Liver (tissue), 3 donors: ENCODE measurements at regions not wholly inside any gene's neighbourhood (a gene's known extent, or its start where the extent isn't known, plus 50 kb on each side); places are given as distances from the start of the nearest gene placed in this dataset.

Experiments used
- CTCF ChIP-seq: fragments of 150-350 bp; IDR thresholded peaks from 2 replicates; pipeline ENCODE4 v1.5.1; 2017; ENCODE audit warnings: improper control_type of control experiment, low read depth, low read length; ENCODE audit not compliant: missing input control
- RAD21 ChIP-seq, 2 donors: IDR thresholded peaks; 2 replicates each; pipeline ENCODE4 v1.6.1; 2016; ENCODE audit warnings: antibody characterized with exemption in 2 of 2, mild to moderate bottlenecking in 2 of 2
- REST ChIP-seq: IDR thresholded peaks from 2 replicates; pipeline ENCODE4 v1.6.1; 2016; ENCODE audit warnings: antibody characterized with exemption, mild to moderate bottlenecking
- donor health status: healthy.
- donor health status: healthy.

GRCh38 chr2:5227062-5227699 lies 465.0 kb upstream of the SOX11 start:
- TF ChIP-seq REST (no peak), RAD21 (IDR thresholded peaks at IDR 0.05) (no peak), CTCF (no peak)
